Urinary bladder (tissue), 3 donors: ENCODE measurements at regions not wholly inside any gene's neighbourhood (a gene's known extent, or its start where the extent isn't known, plus 50 kb on each side); places are given as distances from the start of the nearest gene placed in this dataset.
A peak's percentile ranks its signal among the peaks of the same experiment; 100 is the strongest.

Experiments
- DNase-seq: peaks from one replicate; pipeline ENCODE4 v3.0.0-alpha.2; 2015; ENCODE audit errors: extremely low spot score
- H3K27ac ChIP-seq: one replicate; pipeline ENCODE4 v1.5.1; 2013; ENCODE audit warnings: low read depth, mild to moderate bottlenecking, moderate library complexity
- H3K36me3 ChIP-seq: one replicate; pipeline ENCODE4 v1.6.1; 2013; ENCODE audit warnings: mild to moderate bottlenecking, moderate library complexity; ENCODE audit not compliant: insufficient read depth
- H3K4me1 ChIP-seq: one replicate; pipeline ENCODE4 v1.6.1; 2013; ENCODE audit warnings: mild to moderate bottlenecking, moderate library complexity; ENCODE audit not compliant: insufficient read depth
- H3K4me3 ChIP-seq: one replicate; pipeline ENCODE4 v1.5.1; 2013; ENCODE audit warnings: low read depth, low read length
- WGBS: extraction: QIAGEN DNeasy Blood & Tissue Kit; methylation state at CpG from one replicate; pipeline ENCODE4 v1.1.7; 2013; 5-methylcytosine and 5-hydroxymethylcytosine counted together
- donor health status: healthy with polysubstance abuse.
- donor health status: healthy.

GRCh38 chr4:36665985-36666527, 384.6 kb downstream of the DTHD1 start:
- H3K27ac ChIP-seq, result no peak overlapping the region
- no peaks in the 10 kb centered on the region for H3K36me3 ChIP-seq
- H3K4me3 ChIP-seq, result no peak overlapping the region
- H3K4me1 ChIP-seq, result no peaks in the 10 kb centered on the region
- 85% methylated on average over 3 of the region's 3 CpGs for WGBS
- DNase-seq, result no peak

DNA sequence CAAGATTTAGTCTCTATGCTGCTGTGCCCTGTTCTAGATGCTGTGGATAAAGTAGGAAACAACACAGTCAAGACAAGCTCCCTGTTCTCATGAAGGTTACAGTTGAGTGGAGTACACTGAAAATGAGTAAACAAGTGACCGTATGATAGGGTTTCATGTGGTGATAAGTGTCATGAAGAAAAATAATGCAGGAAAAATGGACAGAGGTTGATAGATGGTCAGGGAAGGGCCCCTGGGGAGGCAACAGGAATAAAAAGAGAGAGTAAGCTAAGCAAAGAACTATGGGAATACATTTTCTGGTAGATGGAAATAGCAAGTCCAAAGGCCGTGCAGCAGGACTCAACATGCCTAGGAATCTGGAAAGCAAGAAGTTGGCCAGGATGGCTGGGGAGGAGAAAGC, 394.0 kb downstream of the DTHD1 start:
- no peak for DNase-seq
- Histone ChIP-seq H3K4me1 (no peaks in the 10 kb centered on the region), H3K4me3 (no peak overlapping the region), H3K27ac (no peak overlapping the region), H3K36me3 (no peaks in the 10 kb centered on the region)
- WGBS, result 95% methylated on average over 2 of the region's 2 CpGs

DNA sequence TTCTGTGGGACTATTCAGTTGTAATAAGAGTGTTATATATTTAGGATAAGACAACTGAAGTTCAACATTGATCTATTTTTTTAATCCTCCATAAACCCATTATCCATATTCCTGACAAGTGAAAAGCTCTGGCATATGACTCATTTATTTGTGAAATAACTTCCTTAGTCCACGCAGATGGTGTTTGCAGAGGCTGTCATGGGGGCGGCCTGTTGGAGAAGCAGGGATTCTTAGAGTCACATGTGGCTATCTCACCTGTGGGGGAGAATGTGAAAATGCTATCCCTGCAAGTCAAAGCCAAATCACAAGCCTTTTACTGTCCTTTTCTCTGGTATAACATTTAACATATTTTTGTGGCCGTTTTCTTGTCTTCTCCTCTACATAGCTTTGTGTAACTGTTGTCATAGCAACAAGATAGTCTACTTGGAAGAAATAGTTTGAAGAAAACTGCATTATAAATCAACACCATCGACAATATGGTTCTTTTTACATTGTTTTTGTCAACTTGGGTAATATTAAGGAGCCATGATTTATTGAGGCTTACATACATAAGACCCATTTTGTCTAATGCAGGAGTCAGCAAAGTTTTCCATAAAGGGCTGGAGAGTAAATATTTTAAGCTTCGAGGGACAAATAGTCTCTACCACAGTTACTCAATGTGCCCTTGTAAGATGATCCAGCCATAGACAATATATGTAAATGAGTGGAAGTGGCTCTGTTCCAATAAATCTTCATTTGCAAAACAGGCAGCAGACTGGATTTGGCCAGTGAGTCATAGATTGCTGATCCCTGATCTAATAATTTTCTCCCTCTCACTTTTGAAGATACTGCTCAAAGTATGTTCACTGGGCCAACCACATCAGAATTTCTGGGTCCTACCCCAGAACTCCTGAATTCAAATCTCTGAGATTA, 395.0 kb downstream of the DTHD1 start:
- H3K27ac ChIP-seq, result no peak overlapping the region
- no peaks in the 10 kb centered on the region for H3K4me1 ChIP-seq
- H3K4me3 ChIP-seq, result no peak overlapping the region
- 27% methylated on average over 5 of the region's 5 CpGs for WGBS
- no peaks in the 10 kb centered on the region for H3K36me3 ChIP-seq
- peak; percentile 14 for DNase-seq

- Histone ChIP-seq H3K4me1 (no peaks in the 10 kb centered on the region), H3K36me3 (no peaks in the 10 kb centered on the region), H3K27ac (no peak overlapping the region), H3K4me3 (no peak overlapping the region)
- 86% methylated on average over 2 of the region's 2 CpGs for WGBS
- no peak for DNase-seq
These were observed 395.7 kb downstream of the DTHD1 start for GRCh38 chr4:36677112-36677511.

GRCh38 chr4:36677874-36678273, 396.5 kb downstream of the DTHD1 start:
- H3K4me3 ChIP-seq, result no peak overlapping the region
- no peak for DNase-seq
- no peaks in the 10 kb centered on the region for H3K36me3 ChIP-seq
- H3K4me1 ChIP-seq, result no peaks in the 10 kb centered on the region
- H3K27ac ChIP-seq, result no peak overlapping the region
- WGBS, result 70% methylated on average over 1 of the region's 1 CpG

DNA sequence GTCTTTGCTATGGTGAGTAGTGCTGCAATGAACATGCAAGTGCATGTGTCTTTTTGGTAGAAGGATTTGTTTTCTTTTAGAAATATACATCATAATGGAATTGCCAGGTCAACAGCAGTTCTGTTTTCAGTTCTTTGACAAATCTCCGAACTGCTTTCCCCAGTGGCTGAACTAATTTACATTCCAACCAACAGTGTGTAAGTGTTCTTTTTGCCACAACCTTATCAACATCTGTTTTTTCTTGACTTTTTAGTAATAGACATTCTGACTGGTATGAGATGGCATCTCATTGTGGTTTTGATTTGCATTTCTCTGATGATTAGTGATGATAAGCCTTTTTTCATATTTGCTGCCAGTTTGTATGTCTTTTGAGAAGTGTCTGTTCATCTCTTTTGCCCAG, 406.3 kb downstream of the DTHD1 start:
- H3K27ac ChIP-seq, result no peak overlapping the region
- WGBS, result 73% methylated on average over 1 of the region's 1 CpG
- H3K36me3 ChIP-seq, result no peaks in the 10 kb centered on the region
- no peak overlapping the region for H3K4me3 ChIP-seq
- no peak for DNase-seq
- H3K4me1 ChIP-seq, result no peaks in the 10 kb centered on the region

DNA sequence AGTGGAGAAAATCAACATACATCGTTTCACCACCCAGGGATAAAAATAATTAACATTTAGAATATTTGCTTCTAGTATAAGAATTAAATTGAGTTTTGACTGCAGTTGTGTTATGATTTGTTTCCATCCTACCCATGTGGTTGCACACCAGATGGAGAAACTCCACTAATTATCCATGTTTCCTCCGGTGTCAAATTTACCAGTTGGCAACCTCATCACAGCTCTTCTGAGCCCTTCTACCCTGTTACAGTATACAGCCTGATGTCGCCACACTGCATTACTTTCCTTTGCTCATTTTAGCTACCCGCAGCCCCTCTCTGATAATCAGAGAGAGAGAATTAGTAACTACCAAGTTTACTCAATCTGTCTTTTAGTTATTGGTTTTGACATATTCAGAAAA, 411.2 kb downstream of the DTHD1 start:
- 88% methylated on average over 4 of the region's 4 CpGs for WGBS
- H3K4me3 ChIP-seq, result no peak overlapping the region
- no peak overlapping the region for H3K27ac ChIP-seq
- no peaks in the 10 kb centered on the region for H3K4me1 ChIP-seq
- no peak for DNase-seq
- H3K36me3 ChIP-seq, result no peaks in the 10 kb centered on the region

DNA sequence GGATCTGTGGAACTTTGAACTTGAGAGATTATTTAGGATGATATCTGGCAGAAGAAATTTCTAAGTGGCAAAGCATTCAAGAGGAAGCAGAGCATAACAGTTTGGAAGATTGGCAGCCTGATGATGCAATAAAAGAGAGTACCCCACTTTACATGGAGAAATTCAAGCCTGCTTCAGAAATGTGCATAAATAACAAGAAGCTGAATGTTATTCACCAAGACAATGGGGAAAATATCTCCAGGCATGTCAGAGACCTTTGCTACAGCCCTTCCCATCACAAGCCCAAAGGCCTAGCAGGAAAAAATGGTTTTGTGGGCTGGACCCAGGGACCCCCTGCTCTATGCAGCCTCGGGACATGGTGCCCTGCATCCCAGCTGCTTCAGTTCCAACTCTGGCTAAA, 420.8 kb downstream of the DTHD1 start:
- no peak for DNase-seq
- no peaks in the 10 kb centered on the region for H3K36me3 ChIP-seq
- H3K4me3 ChIP-seq, result no peak overlapping the region
- H3K4me1 ChIP-seq, result no peaks in the 10 kb centered on the region
- no peak overlapping the region for H3K27ac ChIP-seq
- 86% methylated on average over 1 of the region's 1 CpG for WGBS

DNA sequence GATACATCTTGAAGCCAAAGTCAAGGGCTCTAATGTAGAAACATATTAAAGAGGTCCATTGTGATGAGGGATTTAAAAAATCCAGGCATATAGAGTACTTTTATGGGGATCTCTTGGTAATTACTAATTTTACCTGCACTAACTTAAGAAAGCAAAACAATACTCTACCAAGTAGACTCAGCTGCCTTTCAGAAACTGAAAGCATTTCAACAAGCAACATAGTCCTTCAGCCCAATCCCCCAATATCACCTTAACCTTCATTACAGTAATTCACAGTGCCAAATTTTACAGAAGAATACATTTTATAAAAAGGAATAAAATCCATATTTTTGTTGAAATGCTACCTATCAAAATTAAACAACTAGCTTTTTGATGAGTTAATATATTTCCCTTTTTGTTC, 422.9 kb downstream of the DTHD1 start:
- H3K36me3 ChIP-seq, result no peaks in the 10 kb centered on the region
- H3K4me3 ChIP-seq, result no peak overlapping the region
- no peak overlapping the region for H3K27ac ChIP-seq
- DNase-seq, result no peak
- H3K4me1 ChIP-seq, result no peaks in the 10 kb centered on the region

DNA sequence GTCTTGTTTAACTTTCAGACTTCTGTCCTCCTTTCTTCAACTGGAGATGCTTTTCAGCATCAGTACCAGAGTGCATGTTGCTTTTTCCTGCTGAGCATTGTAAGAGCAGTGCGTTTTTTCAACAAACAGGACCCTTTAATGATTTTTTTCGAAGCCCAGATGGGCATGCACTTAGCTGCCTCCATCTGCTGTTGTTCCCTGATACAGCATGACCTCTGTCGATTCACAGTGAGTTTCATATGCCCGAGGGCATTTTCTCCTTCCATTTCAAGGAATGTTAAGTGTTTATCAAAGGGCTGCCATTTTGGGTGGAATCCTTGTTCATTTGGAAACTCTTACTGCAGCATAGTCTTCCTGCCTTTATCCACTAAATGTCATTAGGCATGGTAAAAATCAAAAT, 428.6 kb downstream of the DTHD1 start:
- 75% methylated on average over 4 of the region's 4 CpGs for WGBS
- no peak for DNase-seq
- no peaks in the 10 kb centered on the region for H3K4me1 ChIP-seq

GRCh38 chr4:36712013-36712412, 430.6 kb downstream of the DTHD1 start:
- Histone ChIP-seq H3K4me1 (no peaks in the 10 kb centered on the region), H3K27ac (no peak overlapping the region), H3K4me3 (no peak overlapping the region), H3K36me3 (no peaks in the 10 kb centered on the region)
- no peak for DNase-seq

More for the DNA sequence above, 428.6 kb downstream of the DTHD1 start:
- Histone ChIP-seq H3K36me3 (no peaks in the 10 kb centered on the region), H3K27ac (no peak overlapping the region), H3K4me3 (no peak overlapping the region)

- H3K36me3 ChIP-seq, result no peaks in the 10 kb centered on the region
- no peak for DNase-seq
- no peaks in the 10 kb centered on the region for H3K4me1 ChIP-seq
- no peak overlapping the region for H3K4me3 ChIP-seq
- WGBS, result 93% methylated on average over 4 of the region's 4 CpGs
- no peak overlapping the region for H3K27ac ChIP-seq
These were observed 435.5 kb downstream of the DTHD1 start for GRCh38 chr4:36716874-36717273.

DNA sequence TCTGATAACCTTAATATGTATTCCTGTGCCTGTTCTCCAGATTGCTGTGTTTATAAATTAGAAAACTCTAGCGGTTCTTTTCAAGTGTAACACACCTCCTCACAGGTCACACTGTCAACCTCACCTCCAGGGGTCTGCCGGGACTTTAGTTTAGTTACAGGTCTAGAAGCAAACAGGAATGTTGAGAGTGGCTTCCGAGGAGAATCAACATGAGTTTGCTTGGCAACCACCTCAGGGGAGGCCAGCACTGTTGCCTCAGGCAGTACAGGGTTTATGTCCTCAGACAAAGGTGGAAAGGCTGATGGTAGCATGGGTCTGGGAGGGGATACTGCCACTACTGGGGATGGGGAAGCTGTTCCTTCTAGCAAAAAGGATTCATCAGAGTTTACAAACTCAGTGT, 438.0 kb downstream of the DTHD1 start:
- Histone ChIP-seq H3K4me3 (no peak overlapping the region), H3K4me1 (no peaks in the 10 kb centered on the region), H3K36me3 (no peaks in the 10 kb centered on the region), H3K27ac (no peak overlapping the region)
- 79% methylated on average over 3 of the region's 3 CpGs for WGBS
- no peak for DNase-seq

DNA sequence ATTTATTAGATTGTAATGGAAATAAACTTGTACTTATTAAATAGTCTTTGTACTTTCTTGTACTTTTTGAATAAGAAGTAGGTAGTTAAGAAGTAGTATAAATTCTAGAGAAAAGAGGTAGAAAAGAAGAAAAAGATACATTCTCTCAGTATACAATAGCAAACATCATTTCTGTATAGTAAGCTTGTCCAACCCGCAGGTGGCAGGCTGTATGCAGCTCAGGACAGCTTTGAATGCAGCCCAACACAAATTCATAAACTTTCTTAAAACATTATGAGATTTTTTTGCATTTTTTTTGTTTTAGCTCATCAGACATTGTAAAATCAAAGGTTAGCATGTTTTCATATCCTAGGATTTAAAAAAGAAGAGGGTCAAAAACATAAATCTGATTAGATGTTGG, 441.6 kb downstream of the DTHD1 start:
- H3K36me3 ChIP-seq, result no peaks in the 10 kb centered on the region
- no peaks in the 10 kb centered on the region for H3K4me1 ChIP-seq
- no peak for DNase-seq
- no peak overlapping the region for H3K27ac ChIP-seq
- no peak overlapping the region for H3K4me3 ChIP-seq
- 88% methylated on average over 1 of the region's 1 CpG for WGBS
